Pancreas (tissue), 10 donors: ENCODE measurements at regions not wholly inside any gene's neighbourhood (a gene's known extent, or its start where the extent isn't known, plus 50 kb on each side); places are given as distances from the start of the nearest gene placed in this dataset.

ENCODE experiments used
- ATAC-seq, 4 donors: fragments of 200-7000 bp; cut with Tn5 transposase; one replicate each; pipeline versions ENCODE4 v1.8.0 to v1.9.1; 2020; ENCODE audit warnings: mild to moderate bottlenecking in 4 of 4, moderate library complexity in 4 of 4
- DNase-seq, 6 donors: peaks; one replicate each; pipeline ENCODE4 v3.0.0-alpha.2; 2020
- FAIRE-seq: peaks from 2 replicates; lab custom pipeline; 2012; peaks lifted over from hg19 to GRCh38; lab: Jason Lieb, UNC
- H3K27ac ChIP-seq, 4 donors: fragments of 200-600 bp; sonication (generic); 1 replicate in 3 of 4; 2 replicates in 1 of 4; pipeline versions ENCODE4 v1.5.0 to v1.8.0; 2020
- H3K27me3 ChIP-seq, 4 donors: fragments of 200-600 bp; one replicate each; pipeline ENCODE4 v1.8.0; 2021
- H3K36me3 ChIP-seq, 3 donors: fragments of 200-600 bp; sonication (generic) in 1 of 3; one replicate each; pipeline versions ENCODE4 v1.5.0 to v1.8.0; 2020 to 2021
- H3K4me1 ChIP-seq, 3 donors: fragments of 200-600 bp; one replicate each; pipeline ENCODE4 v1.8.0; 2021
- H3K4me3 ChIP-seq, 4 donors: fragments of 200-600 bp; sonication (generic) in 2 of 4; one replicate each; pipeline versions ENCODE4 v1.5.0 to v1.8.0; 2020 to 2021
- H3K9me3 ChIP-seq, 4 donors: fragments of 200-600 bp; one replicate each; pipeline ENCODE4 v1.8.0; 2021
- WGBS, 2 donors: extraction: QIAGEN DNeasy Blood & Tissue Kit; methylation state at CpG; one replicate each; pipeline ENCODE4 v1.1.7; 2013; 5-methylcytosine and 5-hydroxymethylcytosine counted together
- intact Hi-C, 3 donors: fragments of 100-400 bp; cut with DNase I; formaldehyde crosslinking; loops; one replicate each; pipeline versions ENCODE4 v1.11.1 to v1.14.2; 2022
- TF ChIP-seq, protein P1 (sequence below), 4 donors: fragments of 200-600 bp; sonication (generic) in 3 of 4; IDR thresholded peaks; one replicate each; pipeline versions ENCODE4 v1.5.0 to v1.8.0; 2021; ENCODE audit warnings: antibody characterized with exemption in 4 of 4
- donor health status: healthy with polysubstance abuse.
- donor health status: DM: no; HTN: no; CAD: no; lungs with moderate emphysema.
- donor health status: DM: no; HTN: no; CAD: no.
- donor health status: control.
- donor health status: control.
- donor health status: Bipolar disorder and iron deficiency.
- donor health status: DM: yes; HTN: yes; CAD: no.
- donor health status: DM: no; HTN: no; CAD: no.
- donor health status: DM: no; HTN: no; CAD: no.
- donor health status: DM: yes; HTN: yes; CAD: no.

DNA sequence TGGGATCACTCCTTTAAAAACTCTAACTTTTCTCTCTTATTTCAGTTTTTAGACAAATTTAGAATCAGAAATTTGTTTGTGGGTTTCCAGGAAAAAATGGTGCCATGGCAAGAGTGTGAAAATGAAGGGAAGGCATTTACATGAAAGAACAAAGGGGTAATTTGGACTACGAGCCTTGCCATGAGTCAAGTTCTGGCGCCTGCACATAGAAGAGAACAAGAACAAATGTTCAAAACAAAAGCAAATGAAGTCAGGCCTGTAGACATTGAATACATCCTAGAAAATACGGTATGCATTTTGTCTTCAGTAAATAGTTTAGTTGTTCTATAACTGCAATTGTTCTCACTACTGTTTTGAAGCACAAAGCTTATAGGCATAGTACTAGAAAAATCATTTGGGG, 1390.5 kb downstream of the EFNB2 start:
- Histone ChIP-seq H3K36me3 (no peaks in the 10 kb centered on the region), H3K4me3 (no peak overlapping the region), H3K27ac (no peak overlapping the region), H3K9me3 (no peaks in the 10 kb centered on the region), H3K4me1 (no peaks in the 10 kb centered on the region), H3K27me3 (no peaks in the 10 kb centered on the region)
- TF ChIP-seq, protein P1, sequence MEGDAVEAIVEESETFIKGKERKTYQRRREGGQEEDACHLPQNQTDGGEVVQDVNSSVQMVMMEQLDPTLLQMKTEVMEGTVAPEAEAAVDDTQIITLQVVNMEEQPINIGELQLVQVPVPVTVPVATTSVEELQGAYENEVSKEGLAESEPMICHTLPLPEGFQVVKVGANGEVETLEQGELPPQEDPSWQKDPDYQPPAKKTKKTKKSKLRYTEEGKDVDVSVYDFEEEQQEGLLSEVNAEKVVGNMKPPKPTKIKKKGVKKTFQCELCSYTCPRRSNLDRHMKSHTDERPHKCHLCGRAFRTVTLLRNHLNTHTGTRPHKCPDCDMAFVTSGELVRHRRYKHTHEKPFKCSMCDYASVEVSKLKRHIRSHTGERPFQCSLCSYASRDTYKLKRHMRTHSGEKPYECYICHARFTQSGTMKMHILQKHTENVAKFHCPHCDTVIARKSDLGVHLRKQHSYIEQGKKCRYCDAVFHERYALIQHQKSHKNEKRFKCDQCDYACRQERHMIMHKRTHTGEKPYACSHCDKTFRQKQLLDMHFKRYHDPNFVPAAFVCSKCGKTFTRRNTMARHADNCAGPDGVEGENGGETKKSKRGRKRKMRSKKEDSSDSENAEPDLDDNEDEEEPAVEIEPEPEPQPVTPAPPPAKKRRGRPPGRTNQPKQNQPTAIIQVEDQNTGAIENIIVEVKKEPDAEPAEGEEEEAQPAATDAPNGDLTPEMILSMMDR (IDR thresholded peaks at IDR 0.05): no peak
- DNase-seq: no peak
- 76 to 90% methylated on average over 3 of the region's 3 CpGs for WGBS, 2 donors
- intact Hi-C loops: no loop called here
- ATAC-seq: no peak
- FAIRE-seq: no peak

DNA sequence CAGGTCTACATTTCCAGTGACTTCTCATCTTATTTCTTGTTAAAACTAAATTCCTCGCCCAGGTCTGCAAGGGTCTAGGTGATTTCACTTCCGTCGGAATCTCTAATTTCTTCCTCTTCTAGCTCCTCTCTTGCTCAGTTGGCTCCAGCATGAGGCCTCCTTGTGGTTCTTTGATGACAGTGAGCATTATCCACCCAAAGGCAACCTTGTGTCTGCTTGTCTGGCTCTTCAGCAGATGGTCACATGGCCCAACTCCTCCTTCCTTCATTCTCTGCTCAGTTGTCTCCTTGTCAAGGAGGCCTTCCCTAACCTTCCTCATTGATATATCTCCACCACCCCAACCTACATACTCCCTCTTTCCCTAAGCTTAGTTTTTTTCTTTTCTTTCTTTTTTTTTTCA, 1391.4 kb downstream of the EFNB2 start:
- TF ChIP-seq, protein P1 (IDR thresholded peaks at IDR 0.05): no peak
- Histone ChIP-seq H3K4me3 (no peak overlapping the region), H3K27ac (no peak overlapping the region), H3K36me3 (no peaks in the 10 kb centered on the region), H3K27me3 (no peaks in the 10 kb centered on the region), H3K4me1 (no peaks in the 10 kb centered on the region), H3K9me3 (no peaks in the 10 kb centered on the region)
- no peak for DNase-seq
- ATAC-seq: no peak
- no peak for FAIRE-seq
- intact Hi-C loops: no loop called here
- WGBS, 2 donors: 82 to 85% methylated on average over 3 of the region's 3 CpGs

DNA sequence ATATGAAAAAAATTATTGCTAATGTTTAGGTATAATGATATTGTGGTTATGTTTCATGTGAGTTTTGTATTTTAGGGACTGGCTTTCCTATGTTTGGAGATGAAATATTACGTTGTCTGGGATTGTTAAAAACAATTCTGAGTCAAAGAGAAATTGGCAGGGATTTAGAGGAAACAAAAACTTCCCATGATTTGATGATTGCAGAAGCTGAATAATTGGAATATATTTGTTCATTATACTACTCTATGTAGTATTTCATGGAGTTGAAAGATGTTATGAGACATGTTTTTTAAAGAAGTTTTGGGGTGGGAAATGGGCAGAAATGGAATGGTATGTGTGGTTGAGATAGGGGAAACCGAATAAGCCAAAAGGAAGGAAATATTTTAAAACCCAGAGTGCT, 1392.9 kb downstream of the EFNB2 start:
- Histone ChIP-seq H3K27ac (no peak overlapping the region), H3K36me3 (no peaks in the 10 kb centered on the region), H3K27me3 (no peaks in the 10 kb centered on the region), H3K9me3 (no peaks in the 10 kb centered on the region), H3K4me1 (no peaks in the 10 kb centered on the region), H3K4me3 (no peak overlapping the region)
- DNase-seq: no peak
- intact Hi-C loops: no loop called here
- FAIRE-seq: no peak
- WGBS, 2 donors: 17 to 54% methylated on average over 2 of the region's 2 CpGs
- TF ChIP-seq, protein P1 (IDR thresholded peaks at IDR 0.05): no peak
- ATAC-seq: no peak

DNA sequence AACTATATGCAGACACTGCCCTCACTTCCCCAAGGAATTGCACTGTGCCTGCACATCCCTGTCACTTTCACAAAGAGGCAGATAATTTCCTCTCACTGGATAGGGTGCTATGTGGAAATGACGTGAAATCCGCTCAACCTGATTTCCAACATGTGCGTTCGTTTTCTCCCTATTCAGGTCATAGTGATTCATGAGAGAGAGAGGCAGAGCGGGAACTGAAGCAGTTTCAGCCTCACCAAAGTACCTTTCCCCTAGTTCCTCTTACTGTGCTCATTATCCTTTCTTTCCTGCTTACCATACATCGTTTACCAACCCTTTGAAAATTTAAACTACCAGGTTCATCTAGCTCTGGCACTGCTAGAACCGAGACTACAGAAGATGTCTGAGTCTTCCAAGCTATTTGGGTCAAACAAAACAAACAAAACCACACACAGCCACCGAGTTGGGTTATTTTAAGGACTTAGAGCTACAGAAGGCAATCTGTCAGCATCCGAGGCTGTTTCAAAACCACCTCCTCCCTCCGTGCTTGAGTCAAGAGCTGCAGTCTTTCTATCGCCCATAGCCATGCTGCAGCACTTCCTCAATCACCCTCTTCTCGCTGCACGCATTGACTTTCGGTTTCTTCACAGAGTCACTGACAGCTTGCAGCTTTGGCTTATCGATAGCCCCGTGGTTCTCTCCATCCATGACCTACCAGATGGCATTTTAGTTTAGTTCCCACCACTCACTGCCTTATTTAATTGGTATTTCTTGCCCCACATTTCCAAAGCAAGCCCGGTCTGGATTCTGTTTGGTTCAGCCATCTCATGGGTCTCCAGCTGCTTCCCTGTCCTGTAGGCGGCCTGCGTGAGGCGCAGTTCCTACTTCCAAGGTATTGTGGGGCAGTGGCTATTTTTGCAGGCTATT, 1395.8 kb downstream of the EFNB2 start:
- H3K4me1 ChIP-seq: no peaks in the 10 kb centered on the region
- H3K9me3 ChIP-seq: no peaks in the 10 kb centered on the region
- intact Hi-C loops: no loop called here
- H3K4me3 ChIP-seq: peak overlapping the region in 1 of 4 donors; percentile 17
- TF ChIP-seq, protein P1 (IDR thresholded peaks at IDR 0.05): no peak
- no peaks in the 10 kb centered on the region for H3K27me3 ChIP-seq
- peak overlapping the region in 2 of 4 donors; percentile 23 to 30 for H3K27ac ChIP-seq
- FAIRE-seq (no peak), DNase-seq (peak in 3 of 6 donors; percentile 5 to 43 (median 27)), ATAC-seq (peak in 3 of 4 donors; percentile 69 to 85 (median 78))
- H3K36me3 ChIP-seq: no peaks in the 10 kb centered on the region
- WGBS, 2 donors: 60 to 72% methylated on average over 20 of the region's 20 CpGs

- H3K4me1 ChIP-seq: no peaks in the 10 kb centered on the region
- 67 to 90% methylated on average over 3 of the region's 3 CpGs for WGBS, 2 donors
- TF ChIP-seq, protein P1 (IDR thresholded peaks at IDR 0.05): no peak
- DNase-seq (no peak), FAIRE-seq (no peak), ATAC-seq (peak in 1 of 4 donors; percentile 16)
- no peak overlapping the region for H3K4me3 ChIP-seq
- no peaks in the 10 kb centered on the region for H3K27me3 ChIP-seq
- no peaks in the 10 kb centered on the region for H3K36me3 ChIP-seq
- H3K27ac ChIP-seq: no peak overlapping the region
- intact Hi-C loops: no loop called here
- H3K9me3 ChIP-seq: no peaks in the 10 kb centered on the region
Measured at GRCh38 chr13:105139048-105139379, 1396.4 kb downstream of the EFNB2 start.
